IMR-90 (cell line): ENCODE measurements at regions not wholly inside any gene's neighbourhood (a gene's known extent, or its start where the extent isn't known, plus 50 kb on each side); places are given as distances from the start of the nearest gene placed in this dataset.

Experiments
- CHD1 ChIP-seq: IDR thresholded peaks from 2 replicates; pipeline ENCODE4 v1.6.1; 2012; ENCODE audit warnings: low read depth, low read length, improper control_type of control experiment
- POLR2A ChIP-seq: IDR thresholded peaks from 2 replicates; pipeline ENCODE4 v1.6.1; 2012; ENCODE audit warnings: mild to moderate bottlenecking, low read depth, low read length
- TF ChIP-seq, protein P1 (sequence below): conservative IDR thresholded peaks from 2 replicates; pipeline ENCODE4 v1.5.1; 2012; ENCODE audit warnings: mild to moderate bottlenecking, low read depth, low read length, improper control_type of control experiment

DNA sequence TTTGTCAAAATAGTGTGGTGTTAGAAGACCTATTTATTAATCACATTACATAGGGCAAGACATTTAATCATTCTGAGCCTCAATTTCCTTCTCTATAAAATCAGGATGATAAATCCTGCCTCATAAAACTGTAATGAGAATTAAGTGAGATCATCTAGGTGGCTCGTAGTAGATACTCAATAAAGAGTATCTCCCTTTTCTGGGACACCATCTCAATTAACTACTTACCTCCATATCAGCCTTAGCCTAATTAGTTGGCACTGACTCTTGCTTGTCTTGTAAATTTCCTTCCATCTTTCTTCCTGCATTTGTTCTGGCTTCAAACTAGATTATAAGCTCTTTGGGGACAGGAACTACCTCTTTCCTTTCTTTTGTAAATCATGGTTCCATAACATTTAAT, 102.6 kb upstream of the TNR start:
- TF ChIP-seq, protein P1, sequence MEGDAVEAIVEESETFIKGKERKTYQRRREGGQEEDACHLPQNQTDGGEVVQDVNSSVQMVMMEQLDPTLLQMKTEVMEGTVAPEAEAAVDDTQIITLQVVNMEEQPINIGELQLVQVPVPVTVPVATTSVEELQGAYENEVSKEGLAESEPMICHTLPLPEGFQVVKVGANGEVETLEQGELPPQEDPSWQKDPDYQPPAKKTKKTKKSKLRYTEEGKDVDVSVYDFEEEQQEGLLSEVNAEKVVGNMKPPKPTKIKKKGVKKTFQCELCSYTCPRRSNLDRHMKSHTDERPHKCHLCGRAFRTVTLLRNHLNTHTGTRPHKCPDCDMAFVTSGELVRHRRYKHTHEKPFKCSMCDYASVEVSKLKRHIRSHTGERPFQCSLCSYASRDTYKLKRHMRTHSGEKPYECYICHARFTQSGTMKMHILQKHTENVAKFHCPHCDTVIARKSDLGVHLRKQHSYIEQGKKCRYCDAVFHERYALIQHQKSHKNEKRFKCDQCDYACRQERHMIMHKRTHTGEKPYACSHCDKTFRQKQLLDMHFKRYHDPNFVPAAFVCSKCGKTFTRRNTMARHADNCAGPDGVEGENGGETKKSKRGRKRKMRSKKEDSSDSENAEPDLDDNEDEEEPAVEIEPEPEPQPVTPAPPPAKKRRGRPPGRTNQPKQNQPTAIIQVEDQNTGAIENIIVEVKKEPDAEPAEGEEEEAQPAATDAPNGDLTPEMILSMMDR, result no peak
- no peak for TF ChIP-seq CHD1
- no peak for TF ChIP-seq POLR2A
